GM23338 (cell line): ENCODE measurements at regions not wholly inside any gene's neighbourhood (a gene's known extent, or its start where the extent isn't known, plus 50 kb on each side); places are given as distances from the start of the nearest gene placed in this dataset.

Source experiments
- CTCF ChIP-seq, 2 experiments: fragments of 200-600 bp in 1 of 2; sonication (generic) in 1 of 2; conservative IDR thresholded peaks; 2 replicates each; pipeline versions ENCODE4 v1.5.1 to v1.6.1; 2016 to 2017; ENCODE audit warnings: antibody characterized with exemption in 2 of 2, low read depth in 2 of 2, mild to moderate bottlenecking in 2 of 2, moderate library complexity in 1 of 2
- EZH2 ChIP-seq: fragments of 200-600 bp; sonication (generic); IDR thresholded peaks from one replicate; pipeline ENCODE4 v1.8.0; 2017; ENCODE audit warnings: antibody characterized with exemption, mild to moderate bottlenecking, low read depth; ENCODE audit not compliant: unreplicated experiment
- POLR2AphosphoS5 ChIP-seq: IDR thresholded peaks from 2 replicates; pipeline ENCODE4 v1.6.1; 2016; ENCODE audit warnings: antibody characterized with exemption, low read depth
- STAT1 ChIP-seq: IDR thresholded peaks from one replicate; pipeline ENCODE4 v1.6.1; 2016; ENCODE audit warnings: antibody characterized with exemption; ENCODE audit not compliant: unreplicated experiment
- ZNF331 ChIP-seq: fragments of 250-450 bp; sonication (Bioruptor Pico); IDR thresholded peaks from 2 replicates; pipeline ENCODE4 v1.5.0; 2020; ENCODE audit warnings: low read depth, mild to moderate bottlenecking, moderate library complexity
- TF ChIP-seq, protein P1 (sequence below): IDR thresholded peaks from one replicate; pipeline ENCODE4 v1.6.1; 2018; ENCODE audit warnings: antibody characterized with exemption; ENCODE audit not compliant: unreplicated experiment

DNA sequence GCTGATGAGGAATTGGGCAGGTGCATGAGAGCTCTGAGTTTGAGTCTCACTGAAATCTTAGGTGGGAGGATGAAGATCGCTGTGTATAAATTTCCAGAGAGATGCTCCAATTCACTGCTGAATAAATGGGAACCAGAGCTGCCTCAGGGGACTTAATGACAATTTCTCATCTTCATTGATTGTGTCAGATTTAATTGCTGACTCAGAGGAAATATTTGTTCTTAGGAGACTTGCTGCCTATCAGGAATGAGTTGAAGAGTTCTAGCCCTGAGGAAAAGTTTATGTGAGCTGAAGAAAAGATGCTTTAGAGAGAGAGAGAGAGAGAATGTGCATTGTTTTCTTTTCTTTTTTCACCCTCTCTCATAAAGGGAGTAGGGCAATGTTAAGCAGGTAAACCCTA is 827.5 kb upstream of the WWC1 start:
- TF ChIP-seq CTCF (conservative IDR thresholded peaks at IDR 0.05; ENCODE audit: low read depth in 2 of 2) (no peak), POLR2AphosphoS5 (no peak), EZH2 (no peak), ZNF331 (CRISPR knock-in tag) (no peak), STAT1 (no peak)
- TF ChIP-seq, protein P1, sequence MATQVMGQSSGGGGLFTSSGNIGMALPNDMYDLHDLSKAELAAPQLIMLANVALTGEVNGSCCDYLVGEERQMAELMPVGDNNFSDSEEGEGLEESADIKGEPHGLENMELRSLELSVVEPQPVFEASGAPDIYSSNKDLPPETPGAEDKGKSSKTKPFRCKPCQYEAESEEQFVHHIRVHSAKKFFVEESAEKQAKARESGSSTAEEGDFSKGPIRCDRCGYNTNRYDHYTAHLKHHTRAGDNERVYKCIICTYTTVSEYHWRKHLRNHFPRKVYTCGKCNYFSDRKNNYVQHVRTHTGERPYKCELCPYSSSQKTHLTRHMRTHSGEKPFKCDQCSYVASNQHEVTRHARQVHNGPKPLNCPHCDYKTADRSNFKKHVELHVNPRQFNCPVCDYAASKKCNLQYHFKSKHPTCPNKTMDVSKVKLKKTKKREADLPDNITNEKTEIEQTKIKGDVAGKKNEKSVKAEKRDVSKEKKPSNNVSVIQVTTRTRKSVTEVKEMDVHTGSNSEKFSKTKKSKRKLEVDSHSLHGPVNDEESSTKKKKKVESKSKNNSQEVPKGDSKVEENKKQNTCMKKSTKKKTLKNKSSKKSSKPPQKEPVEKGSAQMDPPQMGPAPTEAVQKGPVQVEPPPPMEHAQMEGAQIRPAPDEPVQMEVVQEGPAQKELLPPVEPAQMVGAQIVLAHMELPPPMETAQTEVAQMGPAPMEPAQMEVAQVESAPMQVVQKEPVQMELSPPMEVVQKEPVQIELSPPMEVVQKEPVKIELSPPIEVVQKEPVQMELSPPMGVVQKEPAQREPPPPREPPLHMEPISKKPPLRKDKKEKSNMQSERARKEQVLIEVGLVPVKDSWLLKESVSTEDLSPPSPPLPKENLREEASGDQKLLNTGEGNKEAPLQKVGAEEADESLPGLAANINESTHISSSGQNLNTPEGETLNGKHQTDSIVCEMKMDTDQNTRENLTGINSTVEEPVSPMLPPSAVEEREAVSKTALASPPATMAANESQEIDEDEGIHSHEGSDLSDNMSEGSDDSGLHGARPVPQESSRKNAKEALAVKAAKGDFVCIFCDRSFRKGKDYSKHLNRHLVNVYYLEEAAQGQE, result no peak
